HepG2 (cell line): ENCODE measurements at regions not wholly inside any gene's neighbourhood (a gene's known extent, or its start where the extent isn't known, plus 50 kb on each side); places are given as distances from the start of the nearest gene placed in this dataset.

Experiments used
- CHD4 ChIP-seq: fragments of 200-600 bp; sonication (generic); IDR thresholded peaks from 2 replicates; pipeline ENCODE4 v1.7.0; 2017; ENCODE audit warnings: mild to moderate bottlenecking, low read length, borderline replicate concordance
- CTCF ChIP-seq: sonication (generic); formaldehyde crosslinking; IDR thresholded peaks from 2 replicates; pipeline ENCODE4 v1.5.0; 2020; ENCODE audit warnings: mild to moderate bottlenecking, missing genetic modification reagents, moderate library complexity
- MIER3 ChIP-seq: IDR thresholded peaks from 2 replicates; pipeline ENCODE4 v1.6.1; 2016; ENCODE audit warnings: missing compliant biosample characterization, borderline replicate concordance
- SNAPC4 ChIP-seq: sonication (generic); formaldehyde crosslinking; IDR thresholded peaks from 2 replicates; pipeline ENCODE4 v1.4.0; 2020; ENCODE audit warnings: mild to moderate bottlenecking, missing genetic modification reagents
- TOPORS ChIP-seq: sonication (generic); formaldehyde crosslinking; IDR thresholded peaks from 2 replicates; pipeline ENCODE4 v1.8.0; 2023; ENCODE audit warnings: mild to moderate bottlenecking, missing genetic modification reagents
- ZFAT ChIP-seq: sonication (generic); formaldehyde crosslinking; conservative IDR thresholded peaks from 2 replicates; pipeline ENCODE4 v1.8.1; 2023; ENCODE audit warnings: missing genetic modification reagents, inconsistent platforms
- ZMYM4 ChIP-seq: sonication (generic); formaldehyde crosslinking; IDR thresholded peaks from 2 replicates; pipeline ENCODE4 v1.8.1; 2023; ENCODE audit warnings: mild to moderate bottlenecking, missing genetic modification reagents
- TF ChIP-seq, protein P1 (sequence below): sonication (generic); formaldehyde crosslinking; IDR thresholded peaks from 2 replicates; pipeline ENCODE4 v1.9.0; 2021; ENCODE audit warnings: missing genetic modification reagents, borderline replicate concordance

- TF ChIP-seq TOPORS (CRISPR knock-in tag) = no peak
- no peak for TF ChIP-seq SNAPC4 (CRISPR knock-in tag)
- TF ChIP-seq CHD4 = no peak
- TF ChIP-seq ZFAT (CRISPR knock-in tag) = no peak
- no peak for TF ChIP-seq CTCF (CRISPR knock-in tag)
- TF ChIP-seq, protein P1, sequence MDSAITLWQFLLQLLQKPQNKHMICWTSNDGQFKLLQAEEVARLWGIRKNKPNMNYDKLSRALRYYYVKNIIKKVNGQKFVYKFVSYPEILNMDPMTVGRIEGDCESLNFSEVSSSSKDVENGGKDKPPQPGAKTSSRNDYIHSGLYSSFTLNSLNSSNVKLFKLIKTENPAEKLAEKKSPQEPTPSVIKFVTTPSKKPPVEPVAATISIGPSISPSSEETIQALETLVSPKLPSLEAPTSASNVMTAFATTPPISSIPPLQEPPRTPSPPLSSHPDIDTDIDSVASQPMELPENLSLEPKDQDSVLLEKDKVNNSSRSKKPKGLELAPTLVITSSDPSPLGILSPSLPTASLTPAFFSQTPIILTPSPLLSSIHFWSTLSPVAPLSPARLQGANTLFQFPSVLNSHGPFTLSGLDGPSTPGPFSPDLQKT (CRISPR knock-in tag) = no peak
- no peak for TF ChIP-seq ZMYM4 (CRISPR knock-in tag)
- no peak for TF ChIP-seq MIER3 (CRISPR knock-in tag)
Observed at GRCh38 chr5:62077823-62078550, 228.0 kb upstream of the KIF2A start.
